Uterus (tissue), 3 donors: ENCODE measurements at regions not wholly inside any gene's neighbourhood (a gene's known extent, or its start where the extent isn't known, plus 50 kb on each side); places are given as distances from the start of the nearest gene placed in this dataset.

Experiments
- DNase-seq, 2 donors: peaks; one replicate each; pipeline ENCODE4 v3.0.0-alpha.2; 2019 to 2020
- H3K27ac ChIP-seq, 2 donors: fragments of 200-600 bp; sonication (generic); 1 replicate in 1 of 2; 2 replicates in 1 of 2; pipeline ENCODE4 v1.5.1; 2016 to 2018
- H3K27me3 ChIP-seq, 2 donors: fragments of 200-600 bp; sonication (generic); one replicate each; pipeline ENCODE4 v1.5.1; 2018 to 2019; ENCODE audit warnings: control low read depth in 1 of 2
- H3K36me3 ChIP-seq, 2 donors: fragments of 200-600 bp; sonication (generic); one replicate each; pipeline ENCODE4 v1.5.1; 2019; ENCODE audit warnings: control low read depth in 1 of 2
- H3K4me1 ChIP-seq, 2 donors: fragments of 200-600 bp; sonication (generic); one replicate each; pipeline ENCODE4 v1.5.1; 2018 to 2019; ENCODE audit warnings: control low read depth in 1 of 2
- H3K4me3 ChIP-seq, 2 donors: fragments of 200-600 bp; sonication (generic); 1 replicate in 1 of 2; 2 replicates in 1 of 2; pipeline ENCODE4 v1.5.1; 2018 to 2019; ENCODE audit warnings: mild to moderate bottlenecking in 1 of 2
- H3K9me3 ChIP-seq, 2 donors: fragments of 200-600 bp; sonication (generic); one replicate each; pipeline ENCODE4 v1.5.1; 2019; ENCODE audit warnings: control low read depth in 1 of 2
- POLR2A ChIP-seq, 2 donors: fragments of 450-650 bp; IDR thresholded peaks; one replicate each; pipeline ENCODE4 v1.6.1; 2016; ENCODE audit warnings: antibody characterized with exemption in 2 of 2, mild to moderate bottlenecking in 1 of 2, moderate library complexity in 1 of 2
- intact Hi-C: fragments of 100-400 bp; cut with DNase I; formaldehyde crosslinking; loops from one replicate; pipeline ENCODE4 v1.15.1; 2023; ENCODE audit warnings: low total_unique reads
- TF ChIP-seq, protein P1 (sequence below), 4 experiments: fragments of 200-600 bp in 2 of 4; fragments of 450-650 bp in 2 of 4; sonication (generic) in 2 of 4; IDR thresholded peaks; one replicate each; pipeline ENCODE4 v1.5.1; 2016 to 2019; ENCODE audit warnings: antibody characterized with exemption in 4 of 4, mild to moderate bottlenecking in 2 of 4, moderate library complexity in 1 of 4
- donor health status: DM: yes; HTN: yes; CAD: no.

GRCh38 chr9:22354699-22355384 is 91.8 kb upstream of the DMRTA1 start:
- TF ChIP-seq, protein P1, sequence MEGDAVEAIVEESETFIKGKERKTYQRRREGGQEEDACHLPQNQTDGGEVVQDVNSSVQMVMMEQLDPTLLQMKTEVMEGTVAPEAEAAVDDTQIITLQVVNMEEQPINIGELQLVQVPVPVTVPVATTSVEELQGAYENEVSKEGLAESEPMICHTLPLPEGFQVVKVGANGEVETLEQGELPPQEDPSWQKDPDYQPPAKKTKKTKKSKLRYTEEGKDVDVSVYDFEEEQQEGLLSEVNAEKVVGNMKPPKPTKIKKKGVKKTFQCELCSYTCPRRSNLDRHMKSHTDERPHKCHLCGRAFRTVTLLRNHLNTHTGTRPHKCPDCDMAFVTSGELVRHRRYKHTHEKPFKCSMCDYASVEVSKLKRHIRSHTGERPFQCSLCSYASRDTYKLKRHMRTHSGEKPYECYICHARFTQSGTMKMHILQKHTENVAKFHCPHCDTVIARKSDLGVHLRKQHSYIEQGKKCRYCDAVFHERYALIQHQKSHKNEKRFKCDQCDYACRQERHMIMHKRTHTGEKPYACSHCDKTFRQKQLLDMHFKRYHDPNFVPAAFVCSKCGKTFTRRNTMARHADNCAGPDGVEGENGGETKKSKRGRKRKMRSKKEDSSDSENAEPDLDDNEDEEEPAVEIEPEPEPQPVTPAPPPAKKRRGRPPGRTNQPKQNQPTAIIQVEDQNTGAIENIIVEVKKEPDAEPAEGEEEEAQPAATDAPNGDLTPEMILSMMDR (IDR thresholded peaks at IDR 0.05), result no peak
- TF ChIP-seq POLR2A (IDR thresholded peaks at IDR 0.05), result no peak
- Histone ChIP-seq H3K27me3 (no peaks in the 10 kb centered on the region), H3K4me1 (no peaks in the 10 kb centered on the region), H3K9me3 (no peaks in the 10 kb centered on the region), H3K27ac (no peak overlapping the region), H3K36me3 (no peaks in the 10 kb centered on the region), H3K4me3 (no peak overlapping the region)
- intact Hi-C loops, result no loop called here
- DNase-seq, result no peak

DNA sequence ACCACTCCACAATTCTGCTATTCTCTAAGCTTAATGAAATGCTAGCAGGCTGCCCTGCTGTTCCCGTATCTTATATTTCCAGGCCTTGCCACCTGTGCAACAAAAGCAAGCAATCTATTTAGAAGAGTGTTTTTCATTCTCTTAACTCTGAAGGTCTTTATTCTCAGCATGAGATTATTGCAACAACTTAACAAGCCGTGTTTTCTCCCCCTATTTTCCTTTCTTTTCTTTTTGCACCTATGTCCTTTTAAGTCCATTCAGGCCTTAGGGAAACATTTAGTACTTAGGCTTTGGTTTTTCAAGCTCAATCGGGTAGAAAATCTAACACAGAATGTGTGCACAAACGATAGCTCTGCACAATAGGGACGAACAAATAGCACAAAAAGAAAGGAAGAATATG is 89.6 kb upstream of the DMRTA1 start:
- no peaks in the 10 kb centered on the region for H3K9me3 ChIP-seq
- H3K36me3 ChIP-seq, result no peaks in the 10 kb centered on the region
- no peaks in the 10 kb centered on the region for H3K27me3 ChIP-seq
- no peak for DNase-seq
- H3K4me1 ChIP-seq, result no peaks in the 10 kb centered on the region
- H3K27ac ChIP-seq, result no peak overlapping the region
- intact Hi-C loops, result no loop called here
- TF ChIP-seq POLR2A (IDR thresholded peaks at IDR 0.05), result no peak
- TF ChIP-seq, protein P1 (IDR thresholded peaks at IDR 0.05), result no peak
- no peak overlapping the region for H3K4me3 ChIP-seq

DNA sequence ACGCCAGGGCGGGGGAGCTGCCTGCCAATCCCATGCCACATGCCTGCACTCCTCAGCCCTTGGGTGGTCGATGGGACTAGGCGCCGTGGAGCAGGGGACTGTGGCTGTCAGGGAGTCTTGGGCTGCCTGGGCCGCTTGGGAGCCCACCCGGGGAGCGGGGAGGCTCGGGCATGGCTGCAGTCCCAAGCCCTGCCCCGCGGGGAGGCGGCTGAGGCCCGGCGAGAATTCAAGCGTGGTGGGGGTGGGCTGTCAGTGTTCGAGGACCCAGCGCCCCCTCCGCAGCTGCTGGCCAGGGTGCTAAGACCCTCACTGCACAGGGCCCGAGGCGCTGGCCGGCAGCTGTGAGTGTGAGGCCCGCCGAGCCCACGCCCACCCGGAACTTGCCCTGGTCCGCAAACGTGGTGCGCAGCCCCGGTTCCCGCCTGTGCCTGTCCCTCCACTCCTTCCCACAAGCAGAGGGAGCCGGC is 83.2 kb upstream of the DMRTA1 start:
- H3K36me3 ChIP-seq, result no peaks in the 10 kb centered on the region
- TF ChIP-seq, protein P1 (IDR thresholded peaks at IDR 0.05), result no peak
- no peak for TF ChIP-seq POLR2A (IDR thresholded peaks at IDR 0.05)
- no peak overlapping the region for H3K4me3 ChIP-seq
- intact Hi-C loops, result no loop called here
- no peak overlapping the region for H3K27ac ChIP-seq
- DNase-seq, result no peak
- H3K9me3 ChIP-seq, result no peaks in the 10 kb centered on the region
- H3K27me3 ChIP-seq, result no peaks in the 10 kb centered on the region
- H3K4me1 ChIP-seq, result no peaks in the 10 kb centered on the region

- Histone ChIP-seq H3K4me1 (no peaks in the 10 kb centered on the region), H3K27ac (no peak overlapping the region), H3K9me3 (no peaks in the 10 kb centered on the region), H3K36me3 (no peaks in the 10 kb centered on the region), H3K27me3 (no peaks in the 10 kb centered on the region), H3K4me3 (no peak overlapping the region)
- no peak for DNase-seq
- intact Hi-C loops, result no loop called here
- TF ChIP-seq, protein P1 (IDR thresholded peaks at IDR 0.05), result no peak
Observed at GRCh38 chr9:22373636-22374035, 73.0 kb upstream of the DMRTA1 start.

DNA sequence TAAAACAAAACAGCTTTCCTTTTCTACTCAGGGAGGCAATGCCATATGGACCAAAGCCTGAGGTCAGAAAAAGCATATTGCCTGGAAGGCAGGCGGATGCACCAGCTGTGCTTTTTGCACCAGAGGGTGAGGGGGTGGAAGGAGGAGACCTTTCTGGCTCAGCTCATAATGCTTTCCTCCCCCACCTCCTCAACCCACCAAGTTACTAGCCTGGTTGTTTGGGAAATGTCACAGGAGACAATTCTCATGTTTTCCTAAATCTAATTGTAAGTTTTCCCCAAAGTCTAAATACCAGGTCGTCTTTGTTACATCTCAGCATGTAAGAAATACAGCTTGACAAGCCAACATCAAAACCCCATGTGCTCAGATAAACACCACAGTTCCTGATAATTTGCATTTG is 72.6 kb upstream of the DMRTA1 start:
- intact Hi-C loops, result no loop called here
- Histone ChIP-seq H3K4me3 (no peak overlapping the region), H3K27ac (no peak overlapping the region), H3K36me3 (no peaks in the 10 kb centered on the region), H3K4me1 (no peaks in the 10 kb centered on the region), H3K27me3 (no peaks in the 10 kb centered on the region), H3K9me3 (no peaks in the 10 kb centered on the region)
- DNase-seq, result no peak
- no peak for TF ChIP-seq POLR2A (IDR thresholded peaks at IDR 0.05)
- TF ChIP-seq, protein P1 (IDR thresholded peaks at IDR 0.05), result no peak
